Activated T-cell treated with anti-CD3 and anti-CD28 coated beads for 1 hour (primary cell): ENCODE measurements at regions not wholly inside any gene's neighbourhood (a gene's known extent, or its start where the extent isn't known, plus 50 kb on each side); places are given as distances from the start of the nearest gene placed in this dataset.

Experiments
- DNase-seq: peaks from one replicate; pipeline ENCODE4 v3.0.0-alpha.2; 2020; ENCODE audit warnings: low read depth

DNA sequence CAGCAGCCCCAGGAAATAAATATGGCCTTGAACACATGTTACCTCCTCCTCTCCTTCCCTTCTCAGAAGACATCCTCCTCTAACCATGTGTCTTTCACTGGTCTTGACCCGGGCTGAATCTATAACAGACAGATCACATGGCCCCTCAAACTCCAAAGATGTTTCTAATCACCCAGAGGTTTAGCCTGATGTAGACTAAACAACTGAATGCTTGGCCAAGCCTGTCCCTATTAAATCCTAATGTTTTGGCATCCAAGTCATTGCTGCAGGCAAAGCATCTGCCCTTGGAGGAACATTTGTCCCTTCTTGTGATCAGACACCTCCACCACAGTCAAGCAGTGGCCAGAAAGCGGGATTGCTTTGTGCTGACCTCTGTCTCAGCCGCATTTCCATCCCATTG lies 65.5 kb downstream of the ANKRD60 start:
- DNase-seq, result no peak

DNA sequence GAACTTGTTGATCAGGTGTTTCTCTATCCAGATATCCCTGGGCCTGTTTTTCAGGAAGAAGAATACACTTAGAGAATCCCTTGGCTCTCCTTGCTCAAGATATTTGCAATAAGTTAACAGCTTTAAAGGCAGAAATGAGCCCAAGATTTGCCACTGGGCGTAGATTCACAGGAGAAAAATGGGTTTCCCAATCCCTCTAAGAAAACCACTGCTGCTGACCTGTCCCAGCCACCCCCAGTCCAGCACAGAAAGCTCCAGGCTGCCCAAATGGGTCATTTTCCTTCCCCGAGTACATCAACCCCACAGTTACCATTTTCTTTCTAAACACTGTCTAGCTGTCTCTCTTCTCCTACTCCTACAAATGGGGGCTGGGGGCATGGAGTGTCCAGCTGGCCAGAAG lies 67.3 kb downstream of the ANKRD60 start:
- DNase-seq, result no peak

DNA sequence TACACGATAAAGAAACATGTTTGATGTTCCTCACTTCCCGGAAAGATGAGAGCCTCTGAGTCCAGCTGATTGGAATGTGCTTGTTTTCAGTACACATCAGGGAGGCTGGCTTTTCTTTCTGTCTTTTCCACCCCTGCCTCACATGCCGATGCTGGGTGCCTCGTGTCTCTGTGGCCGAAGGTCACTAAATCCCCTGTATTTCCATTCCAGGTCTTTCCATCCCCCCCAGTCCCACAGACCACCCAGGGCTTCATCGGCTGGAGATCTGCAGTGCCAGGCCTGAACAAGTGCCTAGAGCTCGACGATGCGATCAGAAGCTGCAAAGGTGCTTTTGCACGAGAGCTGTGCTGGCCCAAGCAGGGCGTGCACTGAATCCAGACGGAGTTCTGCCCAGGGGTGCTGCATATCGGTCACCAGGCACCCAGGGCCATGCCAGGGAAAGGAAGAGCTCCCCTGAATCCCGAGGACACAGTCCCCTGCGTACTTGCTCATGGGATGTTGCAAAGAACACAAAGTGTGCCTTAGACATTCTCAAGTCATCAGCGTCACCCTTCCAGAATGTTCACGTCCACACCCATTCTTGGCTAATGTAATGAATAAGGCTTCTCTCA lies 67.9 kb downstream of the ANKRD60 start:
- no peak for DNase-seq

DNA sequence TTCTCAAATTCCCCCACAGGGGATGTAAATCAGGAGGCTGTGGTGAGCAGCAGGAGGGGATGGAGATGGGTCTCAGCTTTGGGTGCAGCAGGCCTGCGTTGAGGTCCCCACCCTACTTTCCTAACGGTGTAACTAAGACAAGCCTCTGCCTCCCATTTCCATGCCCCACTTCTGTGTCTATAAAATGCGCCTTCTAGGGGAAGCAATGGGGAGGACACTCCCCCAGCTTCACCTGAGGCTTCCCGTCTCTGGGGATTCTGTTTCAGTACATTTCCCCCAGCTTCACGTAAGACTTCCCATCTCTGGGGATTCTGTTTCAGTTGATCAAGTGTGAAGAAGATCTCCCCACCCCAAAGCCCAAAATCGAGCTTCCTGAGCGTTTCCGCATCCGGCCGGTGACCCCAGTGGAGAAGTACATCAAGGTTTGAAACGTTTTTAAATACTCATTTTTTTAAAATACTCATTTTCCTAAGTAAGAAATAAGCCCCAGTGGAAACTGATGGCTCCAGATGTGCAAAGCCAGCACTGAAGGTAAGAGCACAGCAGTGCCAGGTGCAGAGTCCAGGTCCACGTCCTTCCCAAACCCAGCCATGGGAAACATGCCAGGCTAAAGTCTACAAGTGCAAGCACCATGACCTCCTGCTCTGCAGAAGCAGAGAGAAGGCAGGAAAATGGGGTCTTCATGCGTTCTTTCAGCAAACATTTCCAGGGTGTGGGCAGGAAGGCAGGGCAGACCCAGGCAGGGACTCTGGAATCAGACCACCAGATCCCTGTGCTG lies 73.1 kb downstream of the ANKRD60 start:
- no peak for DNase-seq

DNA sequence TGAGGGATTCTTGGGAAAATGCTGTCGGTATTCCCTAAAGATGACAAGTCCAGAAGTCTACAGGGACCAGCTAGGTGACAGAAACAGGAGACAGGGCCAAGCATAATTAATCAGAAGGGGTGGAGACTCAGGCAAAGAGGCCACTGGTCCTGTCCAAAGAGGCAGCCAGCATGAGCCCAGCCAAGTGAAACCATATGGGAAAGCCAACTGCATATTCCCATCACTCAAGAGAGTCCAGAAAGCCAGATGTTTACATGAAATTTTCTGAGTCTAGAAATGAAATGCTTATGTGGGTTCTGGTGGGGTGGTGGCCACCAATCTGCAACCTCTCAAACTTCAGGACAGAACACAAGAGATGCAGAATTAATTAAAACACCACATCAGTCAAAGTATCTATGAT lies 74.3 kb downstream of the ANKRD60 start:
- DNase-seq, result no peak

DNA sequence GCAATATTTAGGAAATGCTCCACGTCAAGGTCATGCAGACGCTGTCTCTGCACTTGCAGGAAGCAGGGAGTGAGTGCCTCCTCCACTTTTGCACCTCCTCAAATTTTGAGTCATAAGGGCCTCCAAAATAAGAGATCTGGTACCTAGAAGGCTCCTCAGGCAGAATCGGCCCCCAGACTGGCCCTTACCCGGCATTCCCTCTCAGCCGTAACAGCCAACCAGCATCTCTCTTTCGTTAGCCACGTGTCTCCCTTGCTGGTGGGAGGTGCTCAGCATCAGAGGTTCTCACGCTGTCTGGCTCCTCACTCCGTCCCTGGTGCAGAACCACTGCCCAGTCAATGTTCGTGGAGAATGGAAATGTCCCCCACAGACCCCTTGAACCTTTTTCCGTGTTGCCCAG lies 75.3 kb downstream of the ANKRD60 start:
- DNase-seq, result no peak

DNA sequence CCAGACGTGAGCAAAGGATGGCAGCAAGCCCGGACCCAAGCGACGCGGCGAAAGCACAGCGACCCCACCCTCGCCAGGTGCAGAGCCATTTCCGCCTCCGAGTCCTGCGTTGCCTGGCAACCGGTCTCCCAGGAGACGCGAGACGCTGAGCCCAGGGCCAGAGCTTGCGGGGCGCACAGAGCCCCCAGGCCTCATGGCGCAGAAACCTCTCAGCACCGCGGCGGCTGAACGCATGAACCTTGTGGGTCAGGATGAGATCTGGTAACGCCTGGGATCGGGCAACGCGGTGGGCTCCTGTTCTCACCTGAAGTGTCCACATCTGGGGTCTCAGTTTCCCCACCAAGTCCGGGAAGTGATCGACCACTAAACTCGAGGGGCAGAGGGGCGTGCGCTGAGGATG lies 77.7 kb downstream of the ANKRD60 start:
- no peak for DNase-seq

DNA sequence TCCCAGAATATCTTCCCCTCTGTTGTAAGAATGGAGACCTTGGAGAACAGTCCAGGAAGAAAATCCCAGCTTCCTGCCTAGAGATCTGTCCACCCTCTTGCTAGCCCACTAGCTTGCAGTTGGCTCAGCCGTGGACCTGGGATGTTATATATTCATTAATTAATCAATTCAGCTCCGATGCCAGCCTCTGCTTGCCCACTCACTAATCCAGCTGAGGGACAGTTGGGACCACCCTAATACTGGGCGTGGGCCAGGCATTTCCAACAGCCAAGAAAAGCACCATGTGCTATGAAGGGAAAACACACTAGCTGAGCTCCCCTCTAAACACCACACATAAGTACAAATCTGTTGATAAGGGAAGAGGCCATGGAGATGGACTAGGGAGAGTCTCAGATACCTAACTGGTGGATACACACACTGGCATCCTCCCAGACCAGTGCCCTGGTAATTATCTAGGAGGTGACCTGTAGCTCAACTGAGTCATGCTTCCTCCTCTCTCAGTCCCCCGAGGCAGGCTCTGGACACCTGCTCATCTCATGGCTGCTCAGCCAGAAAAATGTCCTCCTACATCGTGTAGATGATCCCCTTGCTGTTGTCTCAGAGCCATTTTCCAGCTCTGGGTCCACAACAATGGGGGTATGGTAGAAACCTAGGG lies 78.9 kb downstream of the ANKRD60 start:
- DNase-seq, result no peak

DNA sequence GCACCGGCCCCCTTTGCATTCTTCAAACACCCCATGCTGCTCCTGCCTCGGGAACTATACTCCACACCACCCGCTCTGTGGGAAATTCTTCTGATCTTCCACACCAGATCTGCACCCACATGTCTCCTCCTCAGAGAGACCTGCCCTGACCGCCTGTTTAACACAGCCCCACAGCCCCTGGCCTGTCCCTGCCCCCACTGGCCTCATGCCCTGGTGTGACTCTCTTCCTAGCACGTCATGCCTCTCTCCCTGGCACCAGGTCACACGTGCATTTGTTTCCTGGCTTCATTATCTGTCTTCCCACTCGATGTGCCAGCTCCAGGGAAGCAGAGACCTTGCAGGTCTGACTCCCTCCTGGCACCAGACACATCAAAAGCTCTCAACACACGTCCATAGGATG lies 79.6 kb downstream of the ANKRD60 start:
- DNase-seq, result no peak

DNA sequence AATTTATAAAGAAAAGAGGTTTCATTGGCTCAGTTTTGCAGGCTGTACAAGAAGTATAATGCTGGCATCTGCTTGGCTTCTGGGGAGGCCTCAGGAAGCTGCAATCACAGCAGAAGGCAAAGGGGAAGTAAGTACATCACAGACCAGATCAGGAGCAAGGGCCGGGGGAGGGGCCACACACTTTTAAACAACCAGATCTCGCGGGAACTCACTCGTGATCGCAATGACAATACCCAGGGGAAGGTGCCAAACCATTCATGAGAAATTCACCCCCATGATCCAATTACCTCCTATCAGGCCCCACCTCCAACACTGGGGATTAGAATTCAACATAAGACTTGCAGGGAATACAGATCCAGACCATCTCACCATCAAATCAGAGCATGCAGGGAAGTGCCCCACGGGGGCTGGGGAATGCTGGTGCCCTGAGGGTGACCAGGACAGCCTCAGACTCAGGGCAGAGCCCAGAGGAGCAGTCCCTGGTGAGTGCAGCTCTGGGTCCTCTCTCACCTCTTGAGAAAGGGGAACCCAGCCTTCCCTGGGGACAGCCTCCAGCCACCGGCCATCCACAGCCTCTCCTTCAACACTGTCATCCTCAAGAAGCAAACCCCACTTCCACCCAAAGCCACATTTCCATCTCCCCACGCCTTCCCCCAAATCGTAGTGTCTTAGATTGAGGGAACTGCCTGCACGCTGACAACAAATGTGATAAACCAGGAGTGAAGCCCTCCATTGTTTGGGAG lies 80.7 kb downstream of the ANKRD60 start:
- no peak for DNase-seq

DNA sequence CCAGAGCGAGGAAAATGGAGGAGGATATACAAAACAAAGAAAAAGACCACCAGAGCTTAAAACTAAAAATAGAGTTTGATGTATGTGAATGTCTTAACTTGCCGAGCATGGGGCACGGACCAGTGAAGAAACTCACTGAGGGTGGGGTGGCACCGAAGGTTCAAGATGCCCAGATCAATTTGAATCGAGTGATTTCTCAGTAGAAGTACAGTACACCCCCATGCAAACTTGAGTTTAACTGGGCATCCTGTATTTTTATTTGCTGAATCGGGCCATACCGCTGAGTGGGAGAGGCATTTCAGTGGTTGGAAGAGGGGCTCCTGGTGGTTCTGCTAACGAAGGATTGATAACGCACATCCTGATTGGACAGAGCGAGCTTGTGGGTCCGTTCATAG lies 81.7 kb downstream of the ANKRD60 start:
- DNase-seq, result no peak

DNA sequence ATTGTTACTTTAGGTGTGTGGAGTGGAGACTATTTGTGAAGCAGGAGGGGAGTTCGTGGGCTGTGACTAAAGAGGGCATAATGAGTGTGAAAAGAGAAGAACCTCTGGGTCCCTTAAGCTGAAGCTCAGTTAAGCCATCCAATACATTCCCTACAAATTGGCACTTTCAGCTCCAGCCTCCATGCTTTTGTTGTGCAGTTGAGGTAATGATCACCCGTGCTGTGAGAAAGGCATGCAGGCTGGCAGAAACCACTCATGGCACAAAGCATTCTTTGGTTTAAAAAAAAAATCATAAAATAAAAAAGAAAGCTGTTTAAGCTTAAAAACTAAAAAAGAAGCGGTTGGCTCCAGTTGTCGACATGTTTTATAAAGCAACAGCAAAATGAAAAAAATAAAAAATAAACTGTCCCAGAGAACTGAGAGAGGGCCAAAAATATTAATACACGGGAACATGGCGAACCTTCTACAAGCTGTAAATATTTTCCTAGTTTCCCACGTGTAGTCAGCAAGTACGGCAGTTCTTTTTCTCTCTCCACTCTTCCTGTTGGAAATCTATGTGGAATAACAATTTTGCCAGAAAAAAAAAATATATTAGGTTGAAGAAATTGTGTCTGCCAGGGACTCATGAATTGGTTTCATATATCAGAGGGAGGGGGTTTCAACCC lies 82.2 kb downstream of the ANKRD60 start:
- no peak for DNase-seq

DNA sequence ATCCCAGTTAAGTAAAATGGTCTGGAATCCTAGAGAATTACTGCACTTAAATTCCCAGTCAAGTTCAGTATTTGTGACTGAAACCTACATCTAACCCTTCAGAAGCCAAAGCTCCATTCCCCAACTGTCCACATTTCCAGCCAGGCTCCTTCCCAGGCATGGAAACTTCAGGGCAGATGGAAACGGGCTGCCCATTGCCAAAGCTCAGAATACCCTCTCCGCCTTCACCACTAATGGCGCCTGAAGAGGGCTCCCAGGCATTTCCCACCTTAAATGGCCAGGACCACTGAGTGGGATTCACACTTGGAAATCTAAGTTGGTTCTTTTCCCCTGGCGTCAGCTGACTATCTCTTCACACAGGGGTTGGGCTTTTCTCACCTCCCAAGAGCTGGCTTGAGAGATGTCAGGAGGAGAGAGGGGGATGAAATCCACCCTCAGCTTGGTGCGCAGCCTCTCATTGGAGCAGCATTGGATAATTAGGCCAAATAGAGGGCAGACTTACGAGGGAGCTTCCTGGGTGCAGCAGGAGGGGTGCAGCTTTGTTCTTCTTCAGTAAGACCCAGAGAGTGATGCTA lies 82.9 kb downstream of the ANKRD60 start:
- DNase-seq, result no peak

DNA sequence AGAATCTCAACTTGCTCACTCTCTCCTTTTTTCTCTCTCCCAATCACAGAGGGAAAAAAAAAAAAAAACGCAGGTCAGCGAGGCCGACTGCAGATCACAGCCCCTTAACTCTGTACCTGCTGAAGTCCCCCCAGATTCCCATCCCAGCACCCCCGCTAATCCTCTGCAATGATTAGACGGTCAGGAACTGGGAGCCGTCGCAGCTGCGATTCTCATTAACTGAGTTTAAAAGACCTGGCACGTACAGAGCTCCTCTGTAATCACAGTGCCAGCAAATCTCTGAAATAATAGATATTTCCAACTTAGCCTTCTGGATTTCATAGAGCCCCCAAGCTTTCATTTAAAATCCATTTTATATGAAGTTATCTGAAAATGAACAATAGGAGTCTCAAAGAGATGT lies 84.4 kb downstream of the ANKRD60 start:
- DNase-seq, result no peak

DNA sequence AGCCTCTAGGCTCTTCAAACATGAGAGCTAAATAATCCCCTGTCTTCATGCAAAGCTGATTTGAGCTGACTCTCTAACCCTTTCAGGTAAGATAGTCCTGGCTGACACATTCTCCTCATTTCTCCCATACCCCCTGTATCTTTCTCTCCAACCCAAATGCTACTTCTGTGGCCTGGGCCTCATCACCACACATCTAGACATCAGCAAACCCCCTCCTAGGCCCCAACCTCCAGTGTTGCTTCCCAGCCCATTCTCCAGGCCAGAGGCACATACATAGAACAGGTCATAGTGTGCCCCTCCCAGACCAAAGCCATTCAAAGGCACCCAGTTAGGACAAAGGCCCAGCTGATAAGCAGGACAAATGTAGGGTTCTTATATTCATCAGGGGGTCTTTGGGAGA lies 84.9 kb downstream of the ANKRD60 start:
- no peak for DNase-seq

DNA sequence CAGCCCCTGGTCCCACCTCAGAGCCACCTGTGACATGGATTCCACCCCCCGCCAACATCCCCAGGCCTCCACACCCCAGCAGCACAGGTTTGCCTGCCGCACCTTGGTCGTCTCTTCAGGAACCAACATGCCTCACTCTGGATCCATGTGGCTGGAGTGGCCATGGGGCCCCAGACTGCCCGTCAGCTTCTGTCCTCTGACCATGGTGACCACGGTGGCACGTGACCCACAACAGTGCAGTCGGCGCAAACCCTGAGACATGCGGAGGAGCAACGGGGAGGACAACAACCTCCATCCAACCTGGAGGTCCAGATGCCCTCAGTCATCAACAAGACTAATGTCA lies 85.6 kb downstream of the ANKRD60 start:
- DNase-seq, result no peak

DNA sequence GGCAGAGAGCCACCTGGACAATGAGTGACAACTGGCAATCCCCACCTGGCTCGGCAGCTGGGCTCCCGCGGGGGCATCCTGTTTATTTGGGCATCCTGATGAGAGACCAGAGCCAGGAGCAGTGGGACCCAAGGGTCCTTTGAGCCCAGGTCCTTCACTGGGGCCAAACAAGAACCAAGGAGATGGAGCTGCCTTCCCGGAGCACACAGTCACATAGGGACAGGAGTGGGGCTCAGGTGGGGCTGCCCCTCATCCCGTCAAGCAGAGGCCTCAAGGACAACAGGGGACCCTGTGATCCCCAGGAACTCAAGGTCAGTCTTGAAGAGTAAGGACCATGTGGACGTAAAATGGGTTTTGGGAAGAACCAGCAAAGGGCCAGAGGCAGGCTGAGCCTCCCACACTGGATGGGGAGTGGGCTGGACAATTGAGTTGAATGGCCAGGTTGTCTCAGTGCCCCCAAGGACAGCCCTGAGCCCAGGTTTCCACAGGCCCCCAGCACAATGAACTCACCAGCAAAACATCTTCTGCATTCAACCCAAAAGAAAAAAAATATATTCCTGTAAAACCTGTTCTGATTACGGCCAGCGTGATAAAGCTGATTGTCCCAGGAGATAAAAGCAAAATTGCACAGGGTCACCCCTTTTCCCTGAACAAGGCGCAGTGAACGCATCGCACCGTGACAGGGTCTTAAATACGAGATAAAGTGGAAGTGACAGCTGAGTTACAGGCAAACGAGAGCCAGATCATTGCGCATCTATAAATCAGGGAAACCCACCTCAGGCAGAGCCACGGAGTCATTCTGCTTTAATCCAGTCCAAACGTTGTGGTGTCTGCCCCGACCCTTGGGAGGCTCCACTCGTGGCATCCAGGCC lies 86.2 kb downstream of the ANKRD60 start:
- DNase-seq, result no peak

DNA sequence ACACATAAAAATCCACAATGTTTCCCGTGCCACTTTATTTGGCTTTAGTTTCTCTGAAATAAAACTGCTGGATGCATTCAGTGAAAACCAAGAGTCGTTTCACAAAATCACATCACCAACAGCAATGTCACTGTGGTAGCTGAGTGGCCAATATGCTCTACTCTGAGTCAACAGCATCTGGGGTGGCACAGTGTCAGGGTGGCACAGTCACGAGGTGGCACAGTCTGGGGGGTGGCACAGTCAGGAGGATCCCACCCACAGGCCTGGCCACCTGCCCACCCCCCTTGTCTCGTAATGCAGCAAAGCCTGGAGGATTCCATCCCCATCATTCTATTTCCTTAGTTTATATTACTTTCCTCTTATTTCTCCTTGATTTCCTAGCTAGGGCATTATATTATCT lies 87.0 kb downstream of the ANKRD60 start:
- DNase-seq, result no peak

DNA sequence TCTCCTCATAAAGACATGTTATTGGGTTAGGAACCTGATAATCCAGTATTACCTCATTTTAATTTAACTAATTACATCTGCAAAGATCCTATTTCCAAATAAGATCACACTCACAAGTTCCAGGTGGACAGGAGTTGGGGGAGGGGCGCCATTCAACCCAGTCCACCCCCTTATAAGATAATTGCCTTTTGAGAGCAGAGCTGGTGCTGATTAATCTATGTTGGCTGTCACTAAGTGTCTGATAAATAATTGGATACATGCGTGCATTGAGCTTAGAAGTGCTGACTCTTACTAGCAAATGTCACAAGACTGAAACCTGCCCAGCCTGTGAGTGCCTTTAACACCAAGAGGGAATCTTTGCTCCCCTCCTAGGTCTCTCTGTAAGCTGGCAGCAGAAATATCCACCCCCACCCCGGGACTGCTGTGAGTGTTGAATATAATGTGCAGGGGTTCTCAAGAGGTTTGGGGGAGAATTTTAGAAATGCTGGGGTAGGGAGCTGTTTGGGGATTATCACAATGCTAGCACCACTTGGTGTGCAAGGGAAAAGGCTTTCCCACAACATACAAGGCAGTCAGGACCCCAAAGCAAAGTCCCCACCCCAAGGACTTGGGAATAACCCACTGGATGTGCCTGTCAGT lies 87.5 kb downstream of the ANKRD60 start:
- no peak for DNase-seq
